Fibroblast of lung (primary cell): ENCODE measurements at regions not wholly inside any gene's neighbourhood (a gene's known extent, or its start where the extent isn't known, plus 50 kb on each side); places are given as distances from the start of the nearest gene placed in this dataset.

ENCODE experiments used
- DNase-seq, 2 donors: peaks; one replicate each; pipeline versions ENCODE4 v3.0.0 to v3.0.0-alpha.2; 2010; ENCODE audit warnings: low read depth in 2 of 2
- H2AFZ ChIP-seq: 2 replicates; pipeline ENCODE4 v1.5.1; 2012; ENCODE audit warnings: low read length, control low read depth, inconsistent platforms
- H3K27ac ChIP-seq: 2 replicates; pipeline ENCODE4 v1.5.1; 2011; ENCODE audit warnings: low read length, control low read depth; ENCODE audit not compliant: insufficient read depth
- H3K27me3 ChIP-seq: 2 replicates; pipeline ENCODE4 v1.5.1; 2011; ENCODE audit warnings: mild to moderate bottlenecking, low read length; ENCODE audit not compliant: control insufficient read depth, insufficient read depth
- H3K36me3 ChIP-seq: 2 replicates; pipeline ENCODE4 v1.5.1; 2011; ENCODE audit warnings: low read length; ENCODE audit not compliant: control insufficient read depth, insufficient read depth
- H3K4me1 ChIP-seq: 2 replicates; pipeline ENCODE4 v1.5.1; 2011; ENCODE audit warnings: low read length; ENCODE audit not compliant: control insufficient read depth, insufficient read depth; ENCODE audit errors: extremely low read depth
- H3K4me2 ChIP-seq: 2 replicates; pipeline ENCODE4 v1.5.1; 2011; ENCODE audit warnings: low read length, control low read depth; ENCODE audit not compliant: insufficient read depth; ENCODE audit errors: extremely low read depth
- H3K4me3 ChIP-seq, 4 experiments: fragments of 200-600 bp in 1 of 4; sonication (generic) in 1 of 4; replicated peaks in 1 of 4; 2 replicates each; pipeline ENCODE4 v1.5.1; 2011 to 2016; ENCODE audit warnings: low read length in 4 of 4, low read depth in 3 of 4, mild to moderate bottlenecking in 3 of 4, control low read depth in 2 of 4, inconsistent platforms in 1 of 4, mixed read lengths in 1 of 4; ENCODE audit not compliant: insufficient read depth in 1 of 4; ENCODE audit errors: control extremely low read depth in 1 of 4
- H3K79me2 ChIP-seq: 2 replicates; pipeline ENCODE4 v1.5.1; 2012; ENCODE audit warnings: mild to moderate bottlenecking, low read length, inconsistent platforms; ENCODE audit not compliant: control insufficient read depth, insufficient read depth
- H3K9ac ChIP-seq: 2 replicates; pipeline ENCODE4 v1.5.1; 2011; ENCODE audit warnings: mild to moderate bottlenecking, low read length, control low read depth; ENCODE audit not compliant: insufficient read depth
- H3K9me3 ChIP-seq: 2 replicates; pipeline ENCODE4 v1.5.1; 2012; ENCODE audit warnings: low read depth, low read length; ENCODE audit not compliant: control insufficient read depth, insufficient read depth
- H4K20me1 ChIP-seq: 2 replicates; pipeline ENCODE4 v1.5.1; 2011; ENCODE audit warnings: low read length; ENCODE audit not compliant: control insufficient read depth, insufficient read depth; ENCODE audit errors: extremely low read depth
- CTCF ChIP-seq, 2 donors: IDR thresholded peaks in 1 of 2; conservative IDR thresholded peaks in 1 of 2; 1 replicate in 1 of 2; 2 replicates in 1 of 2; pipeline ENCODE4 v1.5.1; 2011 to 2012; ENCODE audit warnings: low read length in 2 of 2, control low read depth in 1 of 2, inconsistent platforms in 1 of 2, low read depth in 1 of 2, mild to moderate bottlenecking in 1 of 2
- EZH2 ChIP-seq: IDR thresholded peaks from 2 replicates; pipeline ENCODE4 v1.5.1; 2012; ENCODE audit warnings: low read length, control low read depth, mild to moderate bottlenecking; ENCODE audit errors: missing control alignments

- no peak overlapping the region for H2AFZ ChIP-seq
- DNase-seq = no peak
- H3K27ac ChIP-seq = no peak overlapping the region
- no peaks in the 10 kb centered on the region for H3K27me3 ChIP-seq
- no peaks in the 10 kb centered on the region for H3K36me3 ChIP-seq
- no peak overlapping the region for H3K9ac ChIP-seq
- H3K4me2 ChIP-seq = no peak overlapping the region
- no peak overlapping the region for H3K4me3 ChIP-seq
- H3K79me2 ChIP-seq = no peaks in the 10 kb centered on the region
- no peaks in the 10 kb centered on the region for H3K4me1 ChIP-seq
- H3K9me3 ChIP-seq = no peaks in the 10 kb centered on the region
- H4K20me1 ChIP-seq = no peaks in the 10 kb centered on the region
- no peak for TF ChIP-seq EZH2
- no peak for TF ChIP-seq CTCF (conservative IDR thresholded peaks at IDR 0.05 in 1 of 2, IDR thresholded peaks at IDR 0.05 in 1 of 2; ENCODE audit: low read depth in 1 of 2, low read length in 2 of 2)
These were observed 425.4 kb upstream of the VRK2 start for GRCh38 chr2:57621122-57621663.

- Histone ChIP-seq H3K27ac (no peak overlapping the region), H3K4me1 (no peaks in the 10 kb centered on the region), H4K20me1 (no peaks in the 10 kb centered on the region), H3K27me3 (no peaks in the 10 kb centered on the region), H3K9ac (no peak overlapping the region), H3K4me3 (no peak overlapping the region), H3K79me2 (no peaks in the 10 kb centered on the region), H3K9me3 (no peaks in the 10 kb centered on the region), H3K4me2 (no peak overlapping the region), H2AFZ (no peak overlapping the region), H3K36me3 (no peaks in the 10 kb centered on the region)
- no peak for DNase-seq
- TF ChIP-seq CTCF (conservative IDR thresholded peaks at IDR 0.05 in 1 of 2, IDR thresholded peaks at IDR 0.05 in 1 of 2; ENCODE audit: low read depth in 1 of 2, low read length in 2 of 2) (no peak), EZH2 (no peak)
These were observed 424.6 kb upstream of the VRK2 start for GRCh38 chr2:57622009-57622408.

GRCh38 chr2:57656198-57656597, 390.4 kb upstream of the VRK2 start:
- Histone ChIP-seq H3K27ac (no peak overlapping the region), H3K4me1 (no peaks in the 10 kb centered on the region), H3K36me3 (no peaks in the 10 kb centered on the region), H4K20me1 (no peaks in the 10 kb centered on the region), H3K9me3 (no peaks in the 10 kb centered on the region), H3K27me3 (no peaks in the 10 kb centered on the region), H2AFZ (no peak overlapping the region), H3K9ac (no peak overlapping the region), H3K4me3 (no peak overlapping the region), H3K79me2 (no peaks in the 10 kb centered on the region), H3K4me2 (no peak overlapping the region)
- no peak for DNase-seq
- TF ChIP-seq CTCF (conservative IDR thresholded peaks at IDR 0.05 in 1 of 2, IDR thresholded peaks at IDR 0.05 in 1 of 2; ENCODE audit: low read depth in 1 of 2, low read length in 2 of 2) (no peak), EZH2 (no peak)
